CD4-positive, alpha-beta T cell (primary cell): ENCODE measurements at regions not wholly inside any gene's neighbourhood (a gene's known extent, or its start where the extent isn't known, plus 50 kb on each side); places are given as distances from the start of the nearest gene placed in this dataset.

ENCODE experiments used
- ATAC-seq: fragments of 200-7000 bp; cut with Tn5 transposase; one replicate; pipeline ENCODE4 v1.10.0; 2022; ENCODE audit warnings: mild to moderate bottlenecking; ENCODE audit not compliant: poor library complexity
- CTCF ChIA-PET: fragments of 350-600 bp; sonication (Branson Sonifier 250); formaldehyde crosslinking; loops from one replicate; lab custom pipeline; 2021; ENCODE audit warnings: antibody characterized with exemption, inconsistent platforms; lab: Charles Lee
- POLR2A ChIA-PET: fragments of 350-600 bp; sonication (Branson Sonifier 250); formaldehyde crosslinking; loops from one replicate; lab custom pipeline; 2021; ENCODE audit warnings: antibody characterized with exemption, inconsistent platforms; lab: Charles Lee
- DNase-seq, 14 experiments: peaks; one replicate each; pipeline ENCODE4 v3.0.0-alpha.2; 2013 to 2020; ENCODE audit warnings: mixed read lengths in 2 of 14
- H3K27ac ChIP-seq, 2 donors: one replicate each; pipeline versions ENCODE4 v1.5.1 to v1.7.0; 2013; ENCODE audit warnings: low read length in 2 of 2, low read depth in 1 of 2, mild to moderate bottlenecking in 1 of 2
- H3K27me3 ChIP-seq, 2 experiments: 1 replicate in 1 of 2; 2 replicates in 1 of 2; pipeline versions ENCODE4 v1.6.1 to v1.7.0; 2013; ENCODE audit warnings: low read length in 2 of 2, control low read depth in 1 of 2, mild to moderate bottlenecking in 1 of 2, moderate library complexity in 1 of 2; ENCODE audit not compliant: insufficient read depth in 2 of 2, control insufficient read depth in 1 of 2
- H3K36me3 ChIP-seq: one replicate; pipeline ENCODE4 v1.6.1; 2013; ENCODE audit warnings: low read length, control low read depth; ENCODE audit not compliant: insufficient read depth
- H3K4me1 ChIP-seq: one replicate; pipeline ENCODE4 v1.6.1; 2013; ENCODE audit warnings: low read length, control low read depth; ENCODE audit not compliant: insufficient read depth
- H3K4me3 ChIP-seq: one replicate; pipeline ENCODE4 v1.5.1; 2013; ENCODE audit warnings: mild to moderate bottlenecking, low read length, moderate library complexity
- H3K9me3 ChIP-seq, 2 experiments: 1 replicate in 1 of 2; 2 replicates in 1 of 2; pipeline versions ENCODE4 v1.6.1 to v1.7.0; 2013; ENCODE audit warnings: low read length in 2 of 2, mild to moderate bottlenecking in 2 of 2, control low read depth in 1 of 2, moderate library complexity in 1 of 2; ENCODE audit not compliant: control insufficient read depth in 1 of 2, insufficient read depth in 1 of 2
- H3K27ac Mint-ChIP-seq: one replicate; pipeline ENCODE4 v1.8.0; 2020; ENCODE audit warnings: mixed read lengths
- H3K27me3 Mint-ChIP-seq: one replicate; pipeline ENCODE4 v1.8.0; 2021; ENCODE audit warnings: mixed read lengths
- H3K36me3 Mint-ChIP-seq: one replicate; pipeline ENCODE4 v1.8.0; 2021; ENCODE audit warnings: low read depth, mixed read lengths
- H3K4me1 Mint-ChIP-seq: one replicate; pipeline ENCODE4 v1.8.0; 2021; ENCODE audit warnings: low read depth, mixed read lengths
- H3K4me3 Mint-ChIP-seq: one replicate; pipeline ENCODE4 v1.8.0; 2020; ENCODE audit warnings: mild to moderate bottlenecking, mixed read lengths
- H3K9me3 Mint-ChIP-seq: one replicate; pipeline ENCODE4 v1.8.0; 2020; ENCODE audit warnings: mixed read lengths
- intact Hi-C, 2 experiments: fragments of 100-400 bp; cut with DNase I in 1 of 2; cut with micrococcal nuclease in 1 of 2; formaldehyde crosslinking; loops; one replicate each; pipeline versions ENCODE4 v1.15.1 to v1.9.0; 2023 to 2025; cut with DNase I, micrococcal nuclease
- TF ChIP-seq, protein P1 (sequence below): fragments of 200-600 bp; IDR thresholded peaks from one replicate; pipeline ENCODE4 v1.8.0; 2022; ENCODE audit warnings: antibody characterized with exemption, mild to moderate bottlenecking

DNA sequence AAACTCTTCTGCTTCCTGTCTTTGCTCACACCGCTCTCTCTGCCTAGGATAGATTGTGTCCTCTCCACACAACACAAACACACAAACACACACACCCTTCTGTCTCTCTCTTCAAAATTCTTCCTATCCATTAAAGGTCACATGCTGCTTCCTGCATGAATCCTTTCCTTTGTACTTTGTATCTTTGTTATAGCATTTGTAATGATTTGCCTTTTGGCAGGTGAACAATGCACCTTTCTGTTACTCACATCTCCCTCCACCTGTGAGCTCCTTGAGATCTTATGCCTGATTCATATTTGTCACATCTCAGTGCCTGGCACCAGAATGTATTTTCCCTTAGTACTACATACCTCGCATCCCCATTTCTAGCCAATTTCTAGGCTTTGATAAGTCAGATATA is 251.4 kb upstream of the UMPS start:
- no peaks in the 10 kb centered on the region for H3K9me3 ChIP-seq
- intact Hi-C loops: no loop called here
- H3K4me3 Mint-ChIP-seq: no peak overlapping the region
- no peak overlapping the region for H3K27ac ChIP-seq
- H3K9me3 Mint-ChIP-seq: no peaks in the 10 kb centered on the region
- ATAC-seq (no peak), DNase-seq (no peak)
- H3K4me1 ChIP-seq: no peaks in the 10 kb centered on the region
- H3K4me1 Mint-ChIP-seq: no peaks in the 10 kb centered on the region
- no peak overlapping the region for H3K27ac Mint-ChIP-seq
- no peaks in the 10 kb centered on the region for H3K36me3 Mint-ChIP-seq
- no peak overlapping the region for H3K4me3 ChIP-seq
- H3K36me3 ChIP-seq: no peaks in the 10 kb centered on the region
- CTCF ChIA-PET: no interaction called here
- peaks cover 4 to 6% of the 10 kb centered on the region in 2 experiments for H3K27me3 ChIP-seq
- POLR2A ChIA-PET: no interaction called here
- H3K27me3 Mint-ChIP-seq: peaks cover 16% of the 10 kb centered on the region
- TF ChIP-seq, protein P1, sequence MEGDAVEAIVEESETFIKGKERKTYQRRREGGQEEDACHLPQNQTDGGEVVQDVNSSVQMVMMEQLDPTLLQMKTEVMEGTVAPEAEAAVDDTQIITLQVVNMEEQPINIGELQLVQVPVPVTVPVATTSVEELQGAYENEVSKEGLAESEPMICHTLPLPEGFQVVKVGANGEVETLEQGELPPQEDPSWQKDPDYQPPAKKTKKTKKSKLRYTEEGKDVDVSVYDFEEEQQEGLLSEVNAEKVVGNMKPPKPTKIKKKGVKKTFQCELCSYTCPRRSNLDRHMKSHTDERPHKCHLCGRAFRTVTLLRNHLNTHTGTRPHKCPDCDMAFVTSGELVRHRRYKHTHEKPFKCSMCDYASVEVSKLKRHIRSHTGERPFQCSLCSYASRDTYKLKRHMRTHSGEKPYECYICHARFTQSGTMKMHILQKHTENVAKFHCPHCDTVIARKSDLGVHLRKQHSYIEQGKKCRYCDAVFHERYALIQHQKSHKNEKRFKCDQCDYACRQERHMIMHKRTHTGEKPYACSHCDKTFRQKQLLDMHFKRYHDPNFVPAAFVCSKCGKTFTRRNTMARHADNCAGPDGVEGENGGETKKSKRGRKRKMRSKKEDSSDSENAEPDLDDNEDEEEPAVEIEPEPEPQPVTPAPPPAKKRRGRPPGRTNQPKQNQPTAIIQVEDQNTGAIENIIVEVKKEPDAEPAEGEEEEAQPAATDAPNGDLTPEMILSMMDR: no peak

DNA sequence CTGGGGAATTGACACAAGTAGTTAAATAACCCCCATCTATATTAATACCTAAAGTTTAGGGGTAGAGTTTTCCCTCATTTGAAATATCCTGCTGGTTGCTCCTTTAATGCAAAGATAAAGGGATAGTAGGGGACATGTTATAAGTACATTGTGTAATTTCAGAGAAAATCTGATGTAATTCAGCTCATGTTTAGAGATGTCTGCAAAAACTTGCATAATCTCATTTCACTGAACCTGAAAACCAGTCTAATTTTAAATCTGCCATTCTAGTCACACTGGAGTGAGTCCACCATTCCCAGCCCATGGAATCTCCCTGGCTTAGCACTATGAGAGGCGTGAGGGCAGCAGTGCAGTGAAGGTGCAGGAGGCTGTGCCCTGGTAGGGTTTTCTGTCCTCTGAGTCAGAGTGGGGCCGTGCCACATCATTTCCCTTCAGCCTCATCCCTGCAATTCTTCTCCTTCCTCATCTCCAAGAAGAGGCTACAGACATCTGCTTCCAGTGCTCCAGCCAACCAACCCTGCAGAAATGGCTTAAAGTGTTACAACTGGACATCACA is 246.3 kb upstream of the UMPS start:
- no peaks in the 10 kb centered on the region for H3K4me1 Mint-ChIP-seq
- no peaks in the 10 kb centered on the region for H3K36me3 ChIP-seq
- no peak overlapping the region for H3K27ac Mint-ChIP-seq
- H3K27me3 ChIP-seq: peaks cover 6 to 8% of the 10 kb centered on the region in 2 experiments
- peaks cover 31% of the 10 kb centered on the region for H3K27me3 Mint-ChIP-seq
- no peaks in the 10 kb centered on the region for H3K36me3 Mint-ChIP-seq
- intact Hi-C loops: no loop called here
- no peaks in the 10 kb centered on the region for H3K9me3 Mint-ChIP-seq
- ATAC-seq (no peak), DNase-seq (no peak)
- ChIA-PET CTCF (no interaction called here), POLR2A (no interaction called here)
- no peak overlapping the region for H3K4me3 Mint-ChIP-seq
- H3K9me3 ChIP-seq: no peaks in the 10 kb centered on the region
- no peaks in the 10 kb centered on the region for H3K4me1 ChIP-seq
- no peak overlapping the region for H3K27ac ChIP-seq
- TF ChIP-seq, protein P1: no peak
- H3K4me3 ChIP-seq: no peak overlapping the region

DNA sequence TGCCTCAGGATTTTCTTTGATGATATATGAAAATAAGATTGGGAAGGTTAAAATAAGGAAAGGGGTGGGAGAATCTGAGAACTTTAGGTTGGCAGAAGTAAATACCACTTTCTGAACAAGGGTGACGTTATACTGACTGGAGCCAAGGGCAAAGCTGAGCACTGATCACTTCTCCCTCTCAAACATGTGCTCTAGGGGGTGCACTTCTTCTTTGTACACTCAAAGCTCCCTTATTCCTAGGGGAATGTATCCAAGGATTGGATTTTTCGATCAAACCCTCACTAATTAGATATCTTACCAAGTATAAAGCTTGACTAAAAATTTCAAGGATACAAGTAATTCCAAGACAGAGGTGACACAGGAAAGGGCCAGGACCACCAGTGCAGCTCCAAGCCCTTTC is 243.9 kb upstream of the UMPS start:
- ChIA-PET CTCF (no interaction called here), POLR2A (no interaction called here)
- no peaks in the 10 kb centered on the region for H3K36me3 ChIP-seq
- H3K4me3 ChIP-seq: no peak overlapping the region
- peaks cover 4% of the 10 kb centered on the region for H3K4me1 Mint-ChIP-seq
- H3K4me3 Mint-ChIP-seq: no peak overlapping the region
- H3K27ac Mint-ChIP-seq: no peak overlapping the region
- no peaks in the 10 kb centered on the region for H3K36me3 Mint-ChIP-seq
- TF ChIP-seq, protein P1: no peak
- H3K27me3 Mint-ChIP-seq: peaks cover 44% of the 10 kb centered on the region
- peaks cover 8 to 9% of the 10 kb centered on the region in 2 experiments for H3K27me3 ChIP-seq
- H3K9me3 ChIP-seq: no peaks in the 10 kb centered on the region
- intact Hi-C loops: no loop called here
- no peak for DNase-seq
- H3K27ac ChIP-seq: no peak overlapping the region
- H3K9me3 Mint-ChIP-seq: no peaks in the 10 kb centered on the region
- no peak for ATAC-seq
- peaks cover 3% of the 10 kb centered on the region for H3K4me1 ChIP-seq
